Gastroesophageal sphincter (tissue), 3 donors: ENCODE measurements at regions not wholly inside any gene's neighbourhood (a gene's known extent, or its start where the extent isn't known, plus 50 kb on each side); places are given as distances from the start of the nearest gene placed in this dataset.

Experiments used
- CTCF ChIP-seq, 4 experiments: fragments of 200-600 bp in 2 of 4; fragments of 450-650 bp in 2 of 4; sonication (generic) in 1 of 4; IDR thresholded peaks; one replicate each; pipeline ENCODE4 v1.5.1; 2017 to 2019; ENCODE audit warnings: antibody characterized with exemption in 4 of 4, mild to moderate bottlenecking in 2 of 4, moderate library complexity in 2 of 4
- POLR2A ChIP-seq, 2 donors: fragments of 450-650 bp; IDR thresholded peaks; one replicate each; pipeline ENCODE4 v1.6.1; 2017; ENCODE audit warnings: antibody characterized with exemption in 2 of 2, mild to moderate bottlenecking in 2 of 2, moderate library complexity in 1 of 2
- POLR2AphosphoS5 ChIP-seq: sonication (generic); formaldehyde crosslinking; IDR thresholded peaks from one replicate; pipeline ENCODE4 v1.6.1; 2017; ENCODE audit warnings: antibody characterized with exemption

GRCh38 chr4:132901224-132901623 is 247.9 kb upstream of the PCDH10 start:
- TF ChIP-seq CTCF (IDR thresholded peaks at IDR 0.05) = no peak
- no peak for TF ChIP-seq POLR2A (IDR thresholded peaks at IDR 0.05)
- no peak for TF ChIP-seq POLR2AphosphoS5
